Endothelial cell of umbilical vein (primary cell): ENCODE measurements at regions not wholly inside any gene's neighbourhood (a gene's known extent, or its start where the extent isn't known, plus 50 kb on each side); places are given as distances from the start of the nearest gene placed in this dataset.

Source experiments
- BruUV-seq: library from RNA; stranded (reverse); fragments of 400-500 nt; replicated peaks from 2 replicates; lab custom pipeline; 2021; lab: Mats Ljungman, UMichigan
- CTCF ChIA-PET: fragments of 300-600, 350-600 bp; sonication (Branson Sonifier 250); formaldehyde crosslinking; loops from one replicate; lab custom pipeline; 2021; ENCODE audit warnings: antibody characterized with exemption, inconsistent platforms; lab: Charles Lee
- POLR2A ChIA-PET: fragments of 300-600, 350-600 bp; sonication (Branson Sonifier 250); formaldehyde crosslinking; loops from one replicate; lab custom pipeline; 2021; ENCODE audit warnings: antibody characterized with exemption, inconsistent platforms; lab: Charles Lee
- DNase-seq: peaks from one replicate; pipeline ENCODE4 v3.0.0-alpha.2; 2011; ENCODE audit warnings: low read depth, low spot score
- FAIRE-seq: peaks from 2 replicates; lab custom pipeline; 2011; peaks lifted over from hg19 to GRCh38; lab: Jason Lieb, UNC
- H2AFZ ChIP-seq: 2 replicates; pipeline ENCODE4 v1.6.0; 2012; ENCODE audit warnings: low read depth, low read length, control low read depth, inconsistent platforms
- H3K27ac ChIP-seq: 2 replicates; pipeline ENCODE4 v1.5.1; 2011; ENCODE audit warnings: low read depth, mild to moderate bottlenecking, control low read depth, low read length, moderate library complexity; ENCODE audit not compliant: insufficient read depth
- H3K27me3 ChIP-seq, 2 experiments: 2 replicates each; pipeline versions ENCODE4 v1.6.0 to v1.6.1; 2011; ENCODE audit warnings: low read length in 2 of 2, mixed read lengths in 1 of 2; ENCODE audit not compliant: control insufficient read depth in 2 of 2, insufficient read depth in 2 of 2
- H3K36me3 ChIP-seq, 2 experiments: 2 replicates in 1 of 2; 3 replicates in 1 of 2; pipeline ENCODE4 v1.5.1; 2011; ENCODE audit warnings: low read length in 2 of 2, mild to moderate bottlenecking in 1 of 2, moderate library complexity in 1 of 2; ENCODE audit not compliant: control insufficient read depth in 2 of 2, insufficient read depth in 2 of 2; ENCODE audit errors: extremely low read depth in 1 of 2
- H3K4me1 ChIP-seq: 3 replicates; pipeline ENCODE4 v1.5.1; 2011; ENCODE audit warnings: mild to moderate bottlenecking, low read length; ENCODE audit not compliant: control insufficient read depth, insufficient read depth; ENCODE audit errors: extremely low read depth
- H3K4me2 ChIP-seq: 2 replicates; pipeline ENCODE4 v1.6.1; 2011; ENCODE audit warnings: low read length, control low read depth, mixed read lengths; ENCODE audit not compliant: insufficient read depth
- H3K4me3 ChIP-seq, 3 experiments: fragments of 200-600 bp in 1 of 3; sonication (generic), shearing (Covaris generic) in 1 of 3; replicated peaks in 1 of 3; 2 replicates each; pipeline ENCODE4 v1.5.1; 2011 to 2016; ENCODE audit warnings: control low read depth in 3 of 3, low read length in 3 of 3, mild to moderate bottlenecking in 2 of 3, inconsistent platforms in 1 of 3, low read depth in 1 of 3, moderate library complexity in 1 of 3; ENCODE audit not compliant: insufficient read depth in 1 of 3
- H3K79me2 ChIP-seq: 2 replicates; pipeline ENCODE4 v1.6.0; 2012; ENCODE audit warnings: low read length, inconsistent platforms; ENCODE audit not compliant: control insufficient read depth, insufficient read depth
- H3K9ac ChIP-seq: replicated peaks from 2 replicates; pipeline ENCODE3; 2011; ENCODE audit warnings: low read length, control low read depth; ENCODE audit not compliant: insufficient read depth; ENCODE audit errors: extremely low read depth
- H3K9me1 ChIP-seq: replicated peaks from 3 replicates; pipeline ENCODE4 v1.6.0; 2011; ENCODE audit warnings: mild to moderate bottlenecking, low read length; ENCODE audit not compliant: control insufficient read depth, insufficient read depth; ENCODE audit errors: extremely low read depth
- H3K9me3 ChIP-seq: replicated peaks from 2 replicates; pipeline ENCODE4 v1.5.1; 2012; ENCODE audit warnings: low read length, inconsistent platforms; ENCODE audit not compliant: control insufficient read depth, insufficient read depth
- H4K20me1 ChIP-seq: replicated peaks from 2 replicates; pipeline ENCODE3; 2011; ENCODE audit warnings: mild to moderate bottlenecking, low read length; ENCODE audit not compliant: control insufficient read depth, insufficient read depth; ENCODE audit errors: extremely low read depth
- EZH2 ChIP-seq: IDR thresholded peaks from 2 replicates; pipeline ENCODE4 v1.6.1; 2012; ENCODE audit warnings: borderline replicate concordance, low read depth, mild to moderate bottlenecking, moderate library complexity, low read length, inconsistent platforms; ENCODE audit not compliant: severe bottlenecking
- FOS ChIP-seq: IDR thresholded peaks from 2 replicates; pipeline ENCODE4 v1.6.1; 2011; ENCODE audit warnings: mild to moderate bottlenecking, low read length, moderate library complexity, borderline replicate concordance; ENCODE audit not compliant: insufficient read depth
- GATA2 ChIP-seq: IDR thresholded peaks from 2 replicates; pipeline ENCODE4 v1.7.0; 2011; ENCODE audit warnings: low read depth, mild to moderate bottlenecking, moderate library complexity, mixed read lengths, low read length; ENCODE audit not compliant: insufficient read length, insufficient read depth
- MYC ChIP-seq: IDR thresholded peaks from one replicate; pipeline ENCODE4 v1.6.1; 2011; ENCODE audit warnings: mild to moderate bottlenecking, low read depth, low read length
- POLR2A ChIP-seq: IDR thresholded peaks from 2 replicates; pipeline ENCODE4 v1.6.1; 2012; ENCODE audit warnings: low read depth, mild to moderate bottlenecking, control low read depth, low read length
- dilution Hi-C: fragments of 300-500 bp; cut with MboI; formaldehyde crosslinking; loops from one replicate; pipeline ENCODE4 v1.15.0; 2019; ENCODE audit warnings: low sequenced_read_pairs; ENCODE audit not compliant: extremely low pct_ligation_motif_present
- intact Hi-C: fragments of 100-400 bp; cut with micrococcal nuclease; formaldehyde crosslinking; loops from one replicate; pipeline ENCODE4 v1.10.0; 2022
- TF ChIP-seq, protein P1 (sequence below), 2 donors: IDR thresholded peaks; 1 replicate in 1 of 2; 2 replicates in 1 of 2; pipeline ENCODE4 v1.5.1; 2011; ENCODE audit warnings: low read length in 2 of 2, mild to moderate bottlenecking in 2 of 2, moderate library complexity in 2 of 2, control low read depth in 1 of 2, inconsistent platforms in 1 of 2, low read depth in 1 of 2; ENCODE audit not compliant: insufficient read depth in 1 of 2; ENCODE audit errors: extremely low read depth in 1 of 2
- TF ChIP-seq, protein P2 (sequence below): IDR thresholded peaks from 2 replicates; pipeline ENCODE4 v1.6.1; 2011; ENCODE audit not compliant: insufficient read depth, insufficient read length

DNA sequence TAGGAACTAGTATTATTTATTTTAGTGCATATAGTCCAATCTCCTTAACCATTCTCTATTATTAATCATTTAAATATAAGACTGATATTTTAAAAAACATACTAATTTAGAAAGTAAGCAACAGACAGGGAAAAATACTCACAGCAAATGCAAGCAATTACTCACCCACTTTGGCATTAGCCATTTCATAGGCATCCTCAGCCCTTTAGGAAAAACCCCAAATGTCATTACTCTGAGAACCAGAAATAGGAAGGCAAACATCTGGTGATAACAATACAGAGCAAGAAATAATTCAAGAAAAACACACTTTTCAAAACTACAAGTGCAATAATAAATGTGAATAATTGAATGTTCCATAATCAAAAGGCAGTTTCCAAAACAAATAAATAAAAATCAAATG, 545.1 kb downstream of the PLPP3 start:
- BruUV-seq = no TSS peak
- Histone ChIP-seq H3K4me3 (no peak overlapping the region), H3K9ac (no peak overlapping the region), H3K9me1 (no peaks in the 10 kb centered on the region), H3K4me1 (no peaks in the 10 kb centered on the region), H2AFZ (no peak overlapping the region), H4K20me1 (no peaks in the 10 kb centered on the region), H3K9me3 (no peaks in the 10 kb centered on the region), H3K79me2 (no peaks in the 10 kb centered on the region), H3K36me3 (no peaks in the 10 kb centered on the region), H3K27ac (no peak overlapping the region), H3K4me2 (no peak overlapping the region), H3K27me3 (no peaks in the 10 kb centered on the region)
- intact Hi-C loops (no loop called here), dilution Hi-C loops (no loop called here)
- ChIA-PET CTCF (no interaction called here), POLR2A (no interaction called here)
- DNase-seq (no peak), FAIRE-seq (no peak)
- TF ChIP-seq EZH2 (no peak), GATA2 (no peak), MYC (no peak), POLR2A (no peak), FOS (no peak)
- TF ChIP-seq, protein P1, sequence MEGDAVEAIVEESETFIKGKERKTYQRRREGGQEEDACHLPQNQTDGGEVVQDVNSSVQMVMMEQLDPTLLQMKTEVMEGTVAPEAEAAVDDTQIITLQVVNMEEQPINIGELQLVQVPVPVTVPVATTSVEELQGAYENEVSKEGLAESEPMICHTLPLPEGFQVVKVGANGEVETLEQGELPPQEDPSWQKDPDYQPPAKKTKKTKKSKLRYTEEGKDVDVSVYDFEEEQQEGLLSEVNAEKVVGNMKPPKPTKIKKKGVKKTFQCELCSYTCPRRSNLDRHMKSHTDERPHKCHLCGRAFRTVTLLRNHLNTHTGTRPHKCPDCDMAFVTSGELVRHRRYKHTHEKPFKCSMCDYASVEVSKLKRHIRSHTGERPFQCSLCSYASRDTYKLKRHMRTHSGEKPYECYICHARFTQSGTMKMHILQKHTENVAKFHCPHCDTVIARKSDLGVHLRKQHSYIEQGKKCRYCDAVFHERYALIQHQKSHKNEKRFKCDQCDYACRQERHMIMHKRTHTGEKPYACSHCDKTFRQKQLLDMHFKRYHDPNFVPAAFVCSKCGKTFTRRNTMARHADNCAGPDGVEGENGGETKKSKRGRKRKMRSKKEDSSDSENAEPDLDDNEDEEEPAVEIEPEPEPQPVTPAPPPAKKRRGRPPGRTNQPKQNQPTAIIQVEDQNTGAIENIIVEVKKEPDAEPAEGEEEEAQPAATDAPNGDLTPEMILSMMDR (IDR thresholded peaks at IDR 0.05; ENCODE audit: extremely low read depth in 1 of 2, insufficient read depth in 1 of 2, low read depth in 1 of 2, low read length in 2 of 2) = no peak
- TF ChIP-seq, protein P2, sequence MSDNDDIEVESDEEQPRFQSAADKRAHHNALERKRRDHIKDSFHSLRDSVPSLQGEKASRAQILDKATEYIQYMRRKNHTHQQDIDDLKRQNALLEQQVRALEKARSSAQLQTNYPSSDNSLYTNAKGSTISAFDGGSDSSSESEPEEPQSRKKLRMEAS = no peak
